Body of pancreas (tissue), 4 donors: ENCODE measurements at regions not wholly inside any gene's neighbourhood (a gene's known extent, or its start where the extent isn't known, plus 50 kb on each side); places are given as distances from the start of the nearest gene placed in this dataset.

Source experiments
- CTCF ChIP-seq, 7 experiments: fragments of 450-650 bp in 4 of 7; fragments of 200-600 bp in 3 of 7; sonication (generic) in 3 of 7; IDR thresholded peaks; one replicate each; pipeline ENCODE4 v1.5.1; 2016 to 2019; ENCODE audit warnings: antibody characterized with exemption in 7 of 7
- POLR2A ChIP-seq, 3 donors: fragments of 450-650 bp; IDR thresholded peaks; one replicate each; pipeline ENCODE4 v1.6.1; 2016; ENCODE audit warnings: antibody characterized with exemption in 3 of 3, mild to moderate bottlenecking in 2 of 3

- TF ChIP-seq CTCF (IDR thresholded peaks at IDR 0.05) (no peak), POLR2A (IDR thresholded peaks at IDR 0.05) (no peak)
Observed at GRCh38 chr3:30448450-30449289, 157.7 kb upstream of the TGFBR2 start.
